ENCODE measurements at regions not wholly inside any gene's neighbourhood (a gene's known extent, or its start where the extent isn't known, plus 50 kb on each side); places are given as distances from the start of the nearest gene placed in this dataset.

DNA sequence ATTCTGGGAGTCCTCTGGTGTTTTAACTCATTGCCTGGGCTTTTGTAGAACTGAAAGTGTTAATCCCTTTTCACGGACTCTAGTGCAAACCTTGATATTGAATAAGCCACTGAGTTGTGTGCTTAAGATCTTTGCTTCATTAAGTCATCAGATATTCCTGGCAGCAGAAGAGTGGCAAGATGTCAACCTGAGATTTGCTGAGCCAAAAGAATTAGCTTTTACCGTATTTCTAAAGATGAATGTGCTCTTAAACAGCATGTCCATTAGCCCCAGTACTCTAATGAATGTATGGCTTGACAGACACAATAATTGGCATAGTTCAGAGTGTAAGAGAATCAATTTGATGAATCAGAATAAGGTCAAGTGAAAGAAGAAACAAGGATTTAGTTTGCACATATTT is 87.2 kb upstream of the CDH6 start:
- no peak for TF ChIP-seq CEBPB (IDR thresholded peaks at IDR 0.05; ENCODE audit: low read depth, low read length)
- TF ChIP-seq, protein P1, sequence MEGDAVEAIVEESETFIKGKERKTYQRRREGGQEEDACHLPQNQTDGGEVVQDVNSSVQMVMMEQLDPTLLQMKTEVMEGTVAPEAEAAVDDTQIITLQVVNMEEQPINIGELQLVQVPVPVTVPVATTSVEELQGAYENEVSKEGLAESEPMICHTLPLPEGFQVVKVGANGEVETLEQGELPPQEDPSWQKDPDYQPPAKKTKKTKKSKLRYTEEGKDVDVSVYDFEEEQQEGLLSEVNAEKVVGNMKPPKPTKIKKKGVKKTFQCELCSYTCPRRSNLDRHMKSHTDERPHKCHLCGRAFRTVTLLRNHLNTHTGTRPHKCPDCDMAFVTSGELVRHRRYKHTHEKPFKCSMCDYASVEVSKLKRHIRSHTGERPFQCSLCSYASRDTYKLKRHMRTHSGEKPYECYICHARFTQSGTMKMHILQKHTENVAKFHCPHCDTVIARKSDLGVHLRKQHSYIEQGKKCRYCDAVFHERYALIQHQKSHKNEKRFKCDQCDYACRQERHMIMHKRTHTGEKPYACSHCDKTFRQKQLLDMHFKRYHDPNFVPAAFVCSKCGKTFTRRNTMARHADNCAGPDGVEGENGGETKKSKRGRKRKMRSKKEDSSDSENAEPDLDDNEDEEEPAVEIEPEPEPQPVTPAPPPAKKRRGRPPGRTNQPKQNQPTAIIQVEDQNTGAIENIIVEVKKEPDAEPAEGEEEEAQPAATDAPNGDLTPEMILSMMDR (IDR thresholded peaks at IDR 0.05; ENCODE audit: control extremely low read depth in 1 of 3, insufficient read depth in 1 of 3, low read depth in 1 of 3, low read length in 3 of 3) = no peak
- TF ChIP-seq CHD1 (IDR thresholded peaks at IDR 0.05; ENCODE audit: low read depth, low read length) = no peak
- no peak for TF ChIP-seq POLR2A (IDR thresholded peaks at IDR 0.05; ENCODE audit: control extremely low read depth in 1 of 2, low read depth in 2 of 2, low read length in 2 of 2)
- no peak for TF ChIP-seq EP300 (IDR thresholded peaks at IDR 0.05; ENCODE audit: borderline replicate concordance in 1 of 2, low read depth in 2 of 2, low read length in 2 of 2)
- no peak for TF ChIP-seq SP2 (IDR thresholded peaks at IDR 0.05; ENCODE audit: low read length)
- TF ChIP-seq GABPA (IDR thresholded peaks at IDR 0.05; ENCODE audit: borderline replicate concordance, insufficient read depth, low read length) = no peak
- no peak for TF ChIP-seq POLR2AphosphoS5 (IDR thresholded peaks at IDR 0.05; ENCODE audit: low read depth, low read length)
- TF ChIP-seq SP1 (IDR thresholded peaks at IDR 0.05; ENCODE audit: low read depth, low read length) = no peak
- TF ChIP-seq EZH2 (IDR thresholded peaks at IDR 0.05; ENCODE audit: low read depth, low read length, severe bottlenecking) = no peak
- no peak for TF ChIP-seq MAFK (IDR thresholded peaks at IDR 0.05; ENCODE audit: low read depth, low read length)
- TF ChIP-seq RFX5 (IDR thresholded peaks at IDR 0.05; ENCODE audit: borderline replicate concordance, low read depth, low read length) = no peak
- TF ChIP-seq YY1 (IDR thresholded peaks at IDR 0.05; ENCODE audit: low read depth, low read length) = no peak

Data from H1 (cell line).